A549 (cell line): ENCODE measurements at regions not wholly inside any gene's neighbourhood (a gene's known extent, or its start where the extent isn't known, plus 50 kb on each side); places are given as distances from the start of the nearest gene placed in this dataset.

ENCODE experiments used
- ATAC-seq, 2 experiments: fragments of 200-7000 bp in 1 of 2; fragments of >200 bp in 1 of 2; cut with Nextera tagmentation in 1 of 2; cut with Tn5 transposase in 1 of 2; 3 replicates each; pipeline versions ENCODE4 v1.8.0 to v1.9.1; 2018 to 2020; ENCODE audit warnings: mild to moderate bottlenecking in 1 of 2, moderate library complexity in 1 of 2
- CTCF ChIA-PET: fragments of 300-600 bp; sonication (Branson Sonifier 250); formaldehyde crosslinking; extraction: SDS; loops from one replicate; lab custom pipeline; 2021; ENCODE audit warnings: antibody characterized with exemption, inconsistent platforms; lab: Yijun Ruan, JAX
- POLR2A ChIA-PET: fragments of 350-600 bp; formaldehyde crosslinking; extraction: SDS; loops from one replicate; lab custom pipeline; 2021; ENCODE audit warnings: antibody characterized with exemption, inconsistent platforms; lab: Yijun Ruan, JAX
- DNase-seq, 2 experiments: peaks; one replicate each; pipeline versions ENCODE4 v3.0.0 to v3.0.0-alpha.2; 2011 to 2016; ENCODE audit warnings: low read depth in 1 of 2, low spot score in 1 of 2
- FAIRE-seq: peaks from 2 replicates; lab custom pipeline; 2011; peaks lifted over from hg19 to GRCh38; lab: Jason Lieb, UNC
- H3K27ac ChIP-seq, 2 experiments: fragments of >200 bp; sonication (Bioruptor Twin); formaldehyde crosslinking; 3 replicates each; pipeline ENCODE4 v1.5.1; 2016 to 2017
- H3K4me1 ChIP-seq: fragments of >200 bp; sonication (Bioruptor Twin); formaldehyde crosslinking; 3 replicates; pipeline ENCODE4 v1.6.1; 2016
- H3K4me2 ChIP-seq: fragments of >200 bp; sonication (Bioruptor Twin); formaldehyde crosslinking; 3 replicates; pipeline ENCODE4 v1.6.1; 2016
- H3K4me3 ChIP-seq: fragments of >200 bp; sonication (Bioruptor Twin); formaldehyde crosslinking; 3 replicates; pipeline ENCODE4 v1.5.1; 2016
- H3K9me3 ChIP-seq: fragments of >200 bp; sonication (Bioruptor Twin); formaldehyde crosslinking; 3 replicates; pipeline ENCODE4 v1.6.1; 2016
- CHD4 ChIP-seq: fragments of 200-600 bp; sonication (generic); IDR thresholded peaks from 2 replicates; pipeline ENCODE4 v1.6.1; 2016; ENCODE audit warnings: antibody characterized with exemption, mild to moderate bottlenecking, borderline replicate concordance
- EP300 ChIP-seq, 2 experiments: fragments of >200 bp; sonication (Bioruptor Twin); formaldehyde crosslinking; IDR thresholded peaks; 2 replicates in 1 of 2; 3 replicates in 1 of 2; pipeline ENCODE4 v1.6.1; 2016 to 2017
- FOSB ChIP-seq: fragments of 250-450 bp; sonication (Bioruptor Pico); IDR thresholded peaks from 2 replicates; pipeline ENCODE4 v1.5.0; 2020; ENCODE audit warnings: mild to moderate bottlenecking, moderate library complexity
- HOXA7 ChIP-seq: fragments of 250-450 bp; sonication (Bioruptor Pico); IDR thresholded peaks from 2 replicates; pipeline ENCODE4 v1.5.0; 2020; ENCODE audit warnings: mild to moderate bottlenecking, moderate library complexity
- HOXB13 ChIP-seq: fragments of 250-450 bp; sonication (Bioruptor Pico); IDR thresholded peaks from 2 replicates; pipeline ENCODE4 v1.5.0; 2020; ENCODE audit warnings: low read depth, mild to moderate bottlenecking, moderate library complexity
- KDM5A ChIP-seq: fragments of 200-600 bp; sonication (generic); IDR thresholded peaks from 2 replicates; pipeline ENCODE4 v1.6.1; 2016; ENCODE audit warnings: antibody characterized with exemption, mild to moderate bottlenecking
- NFE2L2 ChIP-seq: fragments of 150-350 bp; conservative IDR thresholded peaks from 2 replicates; pipeline ENCODE4 v1.6.1; 2014; ENCODE audit warnings: low read length
- NPAS2 ChIP-seq: fragments of 250-450 bp; sonication (Bioruptor Pico); IDR thresholded peaks from 2 replicates; pipeline ENCODE4 v1.8.0; 2022; ENCODE audit warnings: mild to moderate bottlenecking, moderate library complexity, borderline replicate concordance
- NR3C1 ChIP-seq: fragments of >200 bp; sonication (Bioruptor Twin); formaldehyde crosslinking; IDR thresholded peaks from 3 replicates; pipeline ENCODE4 v1.6.1; 2017
- POLR2A ChIP-seq: IDR thresholded peaks from 2 replicates; pipeline ENCODE4 v1.6.1; 2012; ENCODE audit warnings: mild to moderate bottlenecking, low read length
- SREBF2 ChIP-seq: fragments of 450-650 bp; IDR thresholded peaks from 2 replicates; pipeline ENCODE4 v1.6.1; 2014; ENCODE audit warnings: mild to moderate bottlenecking, moderate library complexity
- TP53 ChIP-seq: fragments of 250-450 bp; sonication (Bioruptor Pico); IDR thresholded peaks from 2 replicates; pipeline ENCODE4 v1.5.0; 2021; ENCODE audit warnings: mild to moderate bottlenecking, moderate library complexity
- ZFP36 ChIP-seq: fragments of 450-650 bp; IDR thresholded peaks from 2 replicates; pipeline ENCODE4 v1.6.1; 2014; ENCODE audit warnings: borderline replicate concordance; ENCODE audit not compliant: partially characterized antibody
- ZNF302 ChIP-seq: fragments of 250-450 bp; sonication (Bioruptor Pico); IDR thresholded peaks from 2 replicates; pipeline ENCODE4 v1.9.0; 2021; ENCODE audit warnings: inconsistent platforms, mild to moderate bottlenecking, moderate library complexity
- ZSCAN20 ChIP-seq: fragments of 250-450 bp; sonication (Bioruptor Pico); IDR thresholded peaks from 2 replicates; pipeline ENCODE4 v1.8.0; 2022; ENCODE audit warnings: mild to moderate bottlenecking, moderate library complexity
- WGBS: methylation state at CpG from one replicate; pipeline ENCODE4 v1.1.6; 2017; ENCODE audit errors: missing lambda C conversion rate; 5-methylcytosine and 5-hydroxymethylcytosine counted together
- TF ChIP-seq, protein P1 (sequence below): fragments of >200 bp; sonication (Bioruptor Twin); formaldehyde crosslinking; IDR thresholded peaks from 3 replicates; pipeline ENCODE4 v1.6.1; 2016
- TF ChIP-seq, protein P2 (sequence below): IDR thresholded peaks from 2 replicates; pipeline ENCODE4 v1.6.1; 2012
- TF ChIP-seq, protein P3 (sequence below): fragments of 200-600 bp; sonication (generic); IDR thresholded peaks from 2 replicates; pipeline ENCODE4 v1.6.1; 2016; ENCODE audit warnings: antibody characterized with exemption, mild to moderate bottlenecking, moderate library complexity

DNA sequence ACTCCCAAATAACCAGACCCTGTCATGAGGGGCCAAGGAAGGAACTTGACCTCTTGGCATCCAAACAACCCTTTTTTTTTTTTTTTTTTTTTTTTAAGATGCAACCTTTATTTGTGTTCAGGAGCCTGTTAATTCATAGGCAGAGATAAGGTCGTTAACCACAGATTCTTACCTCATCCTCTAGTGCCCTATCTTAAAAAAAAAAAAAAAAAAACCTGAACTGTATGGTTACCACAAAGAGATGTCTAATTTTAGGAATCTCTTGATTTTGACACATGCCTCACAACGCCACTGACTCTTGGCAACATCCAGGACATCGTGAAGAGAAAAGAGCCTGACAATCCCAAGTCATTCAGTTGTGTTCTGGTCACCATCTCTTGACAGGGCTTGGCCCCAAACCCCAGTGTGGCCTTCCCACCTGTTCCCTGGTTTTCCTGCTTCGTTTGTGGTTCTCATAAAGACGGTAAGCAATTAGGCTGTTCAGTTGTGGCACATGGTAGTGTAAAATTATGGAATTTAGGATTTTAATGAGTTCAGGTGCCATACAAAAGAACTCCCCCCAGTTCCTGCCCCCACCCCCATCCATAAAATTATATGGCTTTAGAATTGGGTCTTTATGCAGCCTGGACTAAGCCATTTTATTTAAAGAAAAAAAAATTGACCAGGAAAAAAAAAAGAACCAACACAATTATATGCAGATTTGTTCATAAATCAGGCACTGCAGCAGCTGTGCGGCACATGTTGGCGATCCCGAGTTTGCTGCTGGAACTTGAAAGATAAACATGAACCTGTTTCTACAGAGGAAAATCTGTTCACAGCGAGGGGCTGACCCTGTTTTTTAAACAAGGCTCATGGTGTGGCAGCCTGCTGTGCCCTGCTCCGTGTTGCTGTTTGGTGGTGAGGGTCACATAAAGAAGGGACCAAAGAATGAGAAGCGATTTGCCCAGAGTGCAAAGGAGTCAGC, 267.8 kb upstream of the CLINT1 start:
- FAIRE-seq: no peak
- no peak overlapping the region for H3K4me3 ChIP-seq

DNA sequence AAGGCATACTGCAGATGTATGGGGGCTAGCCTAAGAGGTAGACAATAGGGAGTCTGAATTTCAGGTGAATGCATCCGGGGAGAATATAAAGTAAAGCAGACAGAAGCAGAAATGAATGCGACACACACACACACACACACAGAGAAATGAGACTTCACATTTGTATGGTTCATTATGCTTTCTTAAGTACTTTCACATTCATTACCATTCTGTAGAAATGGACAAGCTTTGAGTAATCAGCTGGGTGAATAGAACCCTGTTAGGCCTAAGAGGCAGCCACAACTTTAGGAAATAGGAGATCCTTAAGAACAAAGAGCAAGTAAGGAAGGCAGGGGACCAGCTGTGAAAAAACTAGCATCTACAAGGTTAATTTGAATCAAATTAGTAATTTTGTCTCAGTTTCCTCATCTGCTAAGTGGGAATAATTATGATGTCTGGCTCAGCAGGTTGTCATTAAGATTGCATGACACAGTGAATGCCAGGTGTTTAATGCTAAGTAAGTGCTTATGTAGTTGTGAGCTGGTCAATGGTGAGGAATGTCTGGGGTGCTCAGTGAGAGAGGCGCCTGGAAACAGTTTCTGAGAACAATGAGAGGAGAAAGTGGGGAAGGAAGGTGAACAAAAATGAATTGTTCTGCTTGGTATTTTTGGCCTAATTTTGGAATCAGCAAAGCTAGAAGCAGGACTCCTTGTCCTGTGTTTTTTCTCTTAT, 265.8 kb upstream of the CLINT1 start:
- no peaks in the 10 kb centered on the region for H3K9me3 ChIP-seq
- TF ChIP-seq, protein P1, sequence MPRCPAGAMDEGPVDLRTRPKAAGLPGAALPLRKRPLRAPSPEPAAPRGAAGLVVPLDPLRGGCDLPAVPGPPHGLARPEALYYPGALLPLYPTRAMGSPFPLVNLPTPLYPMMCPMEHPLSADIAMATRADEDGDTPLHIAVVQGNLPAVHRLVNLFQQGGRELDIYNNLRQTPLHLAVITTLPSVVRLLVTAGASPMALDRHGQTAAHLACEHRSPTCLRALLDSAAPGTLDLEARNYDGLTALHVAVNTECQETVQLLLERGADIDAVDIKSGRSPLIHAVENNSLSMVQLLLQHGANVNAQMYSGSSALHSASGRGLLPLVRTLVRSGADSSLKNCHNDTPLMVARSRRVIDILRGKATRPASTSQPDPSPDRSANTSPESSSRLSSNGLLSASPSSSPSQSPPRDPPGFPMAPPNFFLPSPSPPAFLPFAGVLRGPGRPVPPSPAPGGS: no peak
- TF ChIP-seq CHD4 (no peak), NR3C1 (no peak), ZSCAN20 (CRISPR knock-in tag) (no peak), TP53 (CRISPR knock-in tag) (no peak), FOSB (no peak), SREBF2 (no peak), KDM5A (no peak), HOXA7 (no peak), EP300 (IDR thresholded peaks at IDR 0.05) (no peak), ZNF302 (CRISPR knock-in tag) (no peak), ZFP36 (no peak), NPAS2 (CRISPR knock-in tag) (no peak)
- TF ChIP-seq, protein P2, sequence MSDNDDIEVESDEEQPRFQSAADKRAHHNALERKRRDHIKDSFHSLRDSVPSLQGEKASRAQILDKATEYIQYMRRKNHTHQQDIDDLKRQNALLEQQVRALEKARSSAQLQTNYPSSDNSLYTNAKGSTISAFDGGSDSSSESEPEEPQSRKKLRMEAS: no peak
- TF ChIP-seq, protein P3, sequence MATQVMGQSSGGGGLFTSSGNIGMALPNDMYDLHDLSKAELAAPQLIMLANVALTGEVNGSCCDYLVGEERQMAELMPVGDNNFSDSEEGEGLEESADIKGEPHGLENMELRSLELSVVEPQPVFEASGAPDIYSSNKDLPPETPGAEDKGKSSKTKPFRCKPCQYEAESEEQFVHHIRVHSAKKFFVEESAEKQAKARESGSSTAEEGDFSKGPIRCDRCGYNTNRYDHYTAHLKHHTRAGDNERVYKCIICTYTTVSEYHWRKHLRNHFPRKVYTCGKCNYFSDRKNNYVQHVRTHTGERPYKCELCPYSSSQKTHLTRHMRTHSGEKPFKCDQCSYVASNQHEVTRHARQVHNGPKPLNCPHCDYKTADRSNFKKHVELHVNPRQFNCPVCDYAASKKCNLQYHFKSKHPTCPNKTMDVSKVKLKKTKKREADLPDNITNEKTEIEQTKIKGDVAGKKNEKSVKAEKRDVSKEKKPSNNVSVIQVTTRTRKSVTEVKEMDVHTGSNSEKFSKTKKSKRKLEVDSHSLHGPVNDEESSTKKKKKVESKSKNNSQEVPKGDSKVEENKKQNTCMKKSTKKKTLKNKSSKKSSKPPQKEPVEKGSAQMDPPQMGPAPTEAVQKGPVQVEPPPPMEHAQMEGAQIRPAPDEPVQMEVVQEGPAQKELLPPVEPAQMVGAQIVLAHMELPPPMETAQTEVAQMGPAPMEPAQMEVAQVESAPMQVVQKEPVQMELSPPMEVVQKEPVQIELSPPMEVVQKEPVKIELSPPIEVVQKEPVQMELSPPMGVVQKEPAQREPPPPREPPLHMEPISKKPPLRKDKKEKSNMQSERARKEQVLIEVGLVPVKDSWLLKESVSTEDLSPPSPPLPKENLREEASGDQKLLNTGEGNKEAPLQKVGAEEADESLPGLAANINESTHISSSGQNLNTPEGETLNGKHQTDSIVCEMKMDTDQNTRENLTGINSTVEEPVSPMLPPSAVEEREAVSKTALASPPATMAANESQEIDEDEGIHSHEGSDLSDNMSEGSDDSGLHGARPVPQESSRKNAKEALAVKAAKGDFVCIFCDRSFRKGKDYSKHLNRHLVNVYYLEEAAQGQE: no peak
- no peak overlapping the region for H3K4me2 ChIP-seq
- CTCF ChIA-PET: interaction anchor here (1.1 kb wide), 1 partner anchor 50 kb away, joined by 3 read pairs; no protein-coding TSS in a partner anchor
- FAIRE-seq (no peak), ATAC-seq (no peak), DNase-seq (no peak)
- H3K4me1 ChIP-seq: no peaks in the 10 kb centered on the region
- no peak overlapping the region for H3K4me3 ChIP-seq
- WGBS: 48% methylated on average over 3 of the region's 3 CpGs
- POLR2A ChIA-PET: no interaction called here
- H3K27ac ChIP-seq: no peak overlapping the region

More for the DNA sequence above, 267.8 kb upstream of the CLINT1 start:
- ChIA-PET POLR2A (no interaction called here), CTCF (interaction anchor here (1.3 kb wide), 1 partner anchor 48 kb away, joined by 3 read pairs; no protein-coding TSS in a partner anchor)
- H3K4me2 ChIP-seq: no peak overlapping the region
- ATAC-seq (no peak), DNase-seq (no peak)
- TF ChIP-seq NFE2L2: no peak
- TF ChIP-seq ZNF302 (CRISPR knock-in tag): no peak
- no peak for TF ChIP-seq SREBF2
- no peak for TF ChIP-seq HOXB13 (CRISPR knock-in tag)
- TF ChIP-seq NR3C1: no peak
- TF ChIP-seq POLR2A: no peak
- no peak overlapping the region for H3K27ac ChIP-seq
- H3K9me3 ChIP-seq: no peaks in the 10 kb centered on the region
- no peaks in the 10 kb centered on the region for H3K4me1 ChIP-seq
- WGBS: 13% methylated on average over 11 of the region's 11 CpGs
